ENCODE measurements at regions not wholly inside any gene's neighbourhood (a gene's known extent, or its start where the extent isn't known, plus 50 kb on each side); places are given as distances from the start of the nearest gene placed in this dataset.

GRCh38 chr13:87925006-87925405, 253.8 kb downstream of the SLITRK5 start (continued):
- no peak for TF ChIP-seq REST (IDR thresholded peaks at IDR 0.05)
- no peak for TF ChIP-seq POLR2A (IDR thresholded peaks at IDR 0.05; ENCODE audit: low read length)
- TF ChIP-seq E2F6 (IDR thresholded peaks at IDR 0.05; ENCODE audit: borderline replicate concordance, low read depth), result no peak
- no peak for TF ChIP-seq USF2 (IDR thresholded peaks at IDR 0.05)
- no peak for TF ChIP-seq MYC (IDR thresholded peaks at IDR 0.05; ENCODE audit: borderline replicate concordance, low read length)
- no peak for TF ChIP-seq SREBF2 (IDR thresholded peaks at IDR 0.05)
- no peak for TF ChIP-seq KDM5A (IDR thresholded peaks at IDR 0.05)
- no peak for TF ChIP-seq FOSB (CRISPR knock-in tag; IDR thresholded peaks at IDR 0.05)
- no peak for TF ChIP-seq POLR2AphosphoS2 (conservative IDR thresholded peaks at IDR 0.05; ENCODE audit: low read length)
- no peak for TF ChIP-seq JUNB (IDR thresholded peaks at IDR 0.05)

- DNase-seq (ENCODE audit: low read depth in 1 of 2, low spot score in 1 of 2) (no peak), ATAC-seq (no peak), FAIRE-seq (no peak)
- ChIA-PET CTCF (no interaction called here), POLR2A (no interaction called here)
- Histone ChIP-seq H3K9me3 (no peaks in the 10 kb centered on the region), H3K27ac (no peak overlapping the region), H3K4me2 (no peak overlapping the region), H3K4me1 (no peaks in the 10 kb centered on the region), H3K4me3 (no peak overlapping the region)
- TF ChIP-seq NPAS2 (CRISPR knock-in tag; IDR thresholded peaks at IDR 0.05; ENCODE audit: borderline replicate concordance) (no peak), HES2 (IDR thresholded peaks at IDR 0.05) (no peak), EHMT2 (IDR thresholded peaks at IDR 0.05; ENCODE audit: low read depth) (no peak), ATOH8 (CRISPR knock-in tag; IDR thresholded peaks at IDR 0.05; ENCODE audit: low read depth) (no peak), CHD4 (IDR thresholded peaks at IDR 0.05; ENCODE audit: borderline replicate concordance) (no peak), KDM1A (IDR thresholded peaks at IDR 0.05; ENCODE audit: low read depth) (no peak), EHF (CRISPR knock-in tag; IDR thresholded peaks at IDR 0.05) (no peak), TFCP2L1 (CRISPR knock-in tag; IDR thresholded peaks at IDR 0.05) (no peak), BCL3 (IDR thresholded peaks at IDR 0.05) (no peak), HOXB13 (CRISPR knock-in tag; IDR thresholded peaks at IDR 0.05; ENCODE audit: low read depth) (no peak), BHLHE40 (IDR thresholded peaks at IDR 0.05; ENCODE audit: low read depth, low read length) (no peak), CBX8 (IDR thresholded peaks at IDR 0.05) (no peak), NFE2L2 (conservative IDR thresholded peaks at IDR 0.05; ENCODE audit: low read length) (no peak), ZSCAN20 (CRISPR knock-in tag; IDR thresholded peaks at IDR 0.05) (no peak), JUN (IDR thresholded peaks at IDR 0.05) (no peak), EP300 (IDR thresholded peaks at IDR 0.05) (no peak)
- 3% methylated on average over 1 of the region's 1 CpG for WGBS (ENCODE audit: missing lambda C conversion rate)
Observed at GRCh38 chr13:87940776-87941175, 269.6 kb downstream of the SLITRK5 start.
